Medulla oblongata (tissue), 1 donor: ENCODE measurements at regions not wholly inside any gene's neighbourhood (a gene's known extent, or its start where the extent isn't known, plus 50 kb on each side); places are given as distances from the start of the nearest gene placed in this dataset.
"Not testable (repeated sequence)": the region's sequence is repeated elsewhere in the genome, so short reads cannot be mapped to it uniquely, and the experiment has no call there.

Source experiments
- DNase-seq: peaks from one replicate; pipeline ENCODE4 v3.0.0-alpha.2; 2015; ENCODE audit errors: extremely low spot score

DNA sequence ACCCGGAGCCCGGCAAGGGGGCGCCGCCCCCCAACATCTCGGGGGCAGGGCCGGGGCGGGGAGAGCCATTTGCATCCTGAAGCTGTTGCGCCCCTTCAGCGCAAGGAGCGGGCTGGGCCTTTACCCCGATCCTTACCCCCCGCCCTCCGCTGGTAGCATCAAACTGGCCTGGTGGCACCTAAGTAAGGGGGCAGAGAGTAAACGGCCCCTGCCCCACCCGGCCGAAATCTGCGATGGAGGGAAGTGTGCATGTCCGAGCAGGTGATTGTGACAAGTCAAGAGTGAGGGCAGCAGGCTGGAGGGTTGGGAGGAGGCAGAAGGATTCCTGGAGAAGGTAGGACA lies 101.2 kb downstream of the ESM1 start:
- no peak for DNase-seq

DNA sequence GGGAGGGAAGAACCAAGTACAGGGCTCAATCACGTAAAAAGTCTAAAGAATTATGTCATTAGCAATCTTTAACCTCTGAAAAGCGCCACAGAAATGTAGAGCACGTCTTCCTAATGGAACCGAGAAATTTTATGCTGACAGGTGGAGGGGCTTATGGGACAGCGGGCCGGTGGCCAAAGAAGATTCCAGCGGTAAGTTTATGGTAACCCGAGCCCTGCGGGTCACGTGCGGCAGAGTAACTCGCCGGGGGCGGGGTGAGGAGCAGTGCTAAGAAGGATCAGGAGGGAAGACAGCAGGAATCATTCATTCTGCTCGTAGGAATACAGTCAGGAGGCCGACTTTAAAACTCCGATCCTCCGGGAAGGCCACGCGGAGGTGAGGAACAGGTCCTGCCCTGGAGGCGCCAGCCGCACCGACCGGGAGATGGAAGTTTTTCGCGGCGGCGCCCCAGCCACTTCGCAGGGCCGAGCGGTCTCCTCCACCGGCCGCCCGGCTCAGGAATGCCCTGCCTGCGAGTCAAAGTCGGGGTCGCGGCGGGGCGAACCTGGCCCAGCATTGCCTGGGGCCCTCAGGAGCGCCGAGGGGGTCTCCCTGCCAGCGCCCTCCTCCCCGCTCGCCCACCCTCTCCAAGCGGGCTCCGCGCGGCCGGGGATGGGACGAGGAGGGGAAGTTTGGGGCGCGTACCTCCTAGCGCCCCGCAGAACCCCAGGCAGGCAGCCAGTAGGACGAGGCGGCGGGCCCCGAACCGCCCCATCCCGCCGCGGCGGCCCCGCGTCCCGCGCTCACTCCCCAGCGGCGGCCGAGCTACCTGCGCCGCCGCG lies 101.8 kb downstream of the ESM1 start:
- peak; percentile 39 for DNase-seq

DNA sequence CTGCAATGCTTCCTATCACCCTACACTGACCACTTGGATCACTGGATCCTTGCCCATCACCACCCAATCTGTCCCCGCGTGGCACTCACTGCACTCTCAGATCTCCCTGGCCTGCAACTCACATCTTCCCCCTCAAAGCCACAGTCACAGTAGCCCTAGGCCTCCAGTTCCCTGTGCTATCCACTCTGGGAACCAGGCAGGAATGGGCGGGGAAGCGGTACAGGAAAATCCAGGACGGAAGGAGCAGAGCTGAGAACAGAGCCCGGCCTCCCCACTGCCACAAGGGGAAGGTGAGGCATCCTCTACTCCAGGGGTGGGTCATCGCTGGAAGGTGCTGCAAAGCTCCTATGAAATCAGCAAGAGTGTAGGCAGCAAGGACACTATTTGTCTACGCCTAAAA lies 102.6 kb downstream of the ESM1 start:
- DNase-seq, result no peak

DNA sequence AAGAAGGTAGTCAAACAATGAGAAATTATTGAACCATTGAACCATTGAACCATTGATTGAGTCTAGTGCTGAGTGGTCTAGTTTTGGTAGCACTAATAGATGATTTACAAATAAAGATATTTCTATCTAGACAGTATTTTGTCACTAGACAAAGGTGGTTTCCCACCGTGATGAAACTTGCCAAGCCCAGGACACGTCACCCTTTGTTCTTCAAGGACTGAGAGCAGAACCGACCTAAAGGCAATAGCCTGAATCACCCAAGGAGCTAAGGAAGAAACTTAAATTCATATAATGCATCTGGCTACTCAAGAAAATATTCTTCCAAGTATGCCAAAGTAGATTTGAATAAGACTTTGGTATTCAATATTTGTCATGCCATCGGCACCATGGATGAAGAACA lies 103.3 kb downstream of the ESM1 start:
- DNase-seq, result no peak

DNA sequence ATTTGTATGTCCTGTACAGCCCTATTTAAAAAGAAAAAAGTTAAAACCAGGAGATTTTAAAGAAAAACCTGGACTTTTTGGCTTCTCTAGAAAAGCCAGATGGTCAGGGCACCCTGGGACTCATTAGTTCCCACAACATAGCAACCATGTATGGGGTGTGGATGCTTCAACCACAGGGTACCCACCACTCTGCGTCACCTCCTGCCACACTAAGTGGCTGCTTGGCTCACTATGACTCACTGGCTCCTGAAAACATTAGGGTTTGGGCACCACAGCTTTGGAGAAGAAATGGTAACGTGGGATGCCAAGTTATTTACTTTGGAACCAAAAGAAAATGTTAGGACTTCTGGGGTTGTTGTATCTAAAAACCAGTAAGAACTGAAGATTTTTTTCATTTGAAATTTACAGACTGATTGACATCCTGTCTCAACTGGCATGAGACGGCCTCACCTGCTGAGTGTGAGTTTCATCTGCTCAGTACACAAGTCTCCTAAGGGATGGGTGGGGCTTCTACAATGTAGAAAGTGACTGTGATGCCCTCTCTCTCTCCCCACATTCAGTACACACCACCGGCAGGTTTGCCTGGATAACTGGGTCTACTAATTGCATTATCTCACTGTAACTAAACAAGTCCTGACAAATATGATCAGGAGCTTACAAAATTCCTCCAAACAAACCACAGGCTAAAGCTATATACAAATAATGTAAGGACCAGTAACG lies 103.9 kb downstream of the ESM1 start:
- no peak for DNase-seq

DNA sequence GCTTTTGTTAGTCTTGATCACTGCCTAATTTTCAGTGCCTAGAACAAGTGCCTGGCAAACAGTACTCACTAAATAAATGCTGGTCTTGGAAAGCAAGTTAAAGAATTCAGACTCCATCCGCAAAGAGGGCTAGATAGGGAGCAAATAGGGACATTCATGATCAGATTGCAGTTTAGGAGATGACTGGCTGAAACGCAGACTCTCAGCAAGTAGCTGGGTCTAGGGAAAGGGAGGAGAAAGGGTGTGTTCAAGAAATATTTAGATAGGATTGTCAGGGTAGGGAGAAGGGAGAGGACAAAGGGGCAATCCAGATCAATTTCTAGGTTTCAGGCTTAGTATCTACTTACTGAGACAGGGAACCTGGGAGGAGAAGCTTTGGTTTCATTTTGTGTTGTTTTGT lies 108.4 kb downstream of the ESM1 start:
- no peak for DNase-seq

DNA sequence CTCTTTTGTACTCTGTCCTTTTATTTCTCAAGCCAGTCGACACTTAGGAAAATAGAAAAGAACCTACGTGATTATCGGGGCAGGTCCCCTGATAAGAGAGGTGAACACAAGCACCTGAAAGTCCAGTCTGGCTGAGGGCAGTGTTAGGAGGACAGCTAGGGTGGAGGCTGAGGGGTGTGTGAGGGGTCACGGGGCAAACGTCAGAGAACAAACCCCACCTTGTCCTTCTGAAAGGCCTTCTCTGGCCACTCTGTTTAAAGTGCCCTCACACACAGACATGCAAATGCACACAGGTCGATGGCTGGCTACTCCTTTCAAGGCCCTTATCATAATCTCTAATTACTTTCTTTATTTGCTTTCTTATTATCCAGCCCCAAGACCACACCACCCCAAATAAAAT lies 108.8 kb downstream of the ESM1 start:
- DNase-seq, result no peak

DNA sequence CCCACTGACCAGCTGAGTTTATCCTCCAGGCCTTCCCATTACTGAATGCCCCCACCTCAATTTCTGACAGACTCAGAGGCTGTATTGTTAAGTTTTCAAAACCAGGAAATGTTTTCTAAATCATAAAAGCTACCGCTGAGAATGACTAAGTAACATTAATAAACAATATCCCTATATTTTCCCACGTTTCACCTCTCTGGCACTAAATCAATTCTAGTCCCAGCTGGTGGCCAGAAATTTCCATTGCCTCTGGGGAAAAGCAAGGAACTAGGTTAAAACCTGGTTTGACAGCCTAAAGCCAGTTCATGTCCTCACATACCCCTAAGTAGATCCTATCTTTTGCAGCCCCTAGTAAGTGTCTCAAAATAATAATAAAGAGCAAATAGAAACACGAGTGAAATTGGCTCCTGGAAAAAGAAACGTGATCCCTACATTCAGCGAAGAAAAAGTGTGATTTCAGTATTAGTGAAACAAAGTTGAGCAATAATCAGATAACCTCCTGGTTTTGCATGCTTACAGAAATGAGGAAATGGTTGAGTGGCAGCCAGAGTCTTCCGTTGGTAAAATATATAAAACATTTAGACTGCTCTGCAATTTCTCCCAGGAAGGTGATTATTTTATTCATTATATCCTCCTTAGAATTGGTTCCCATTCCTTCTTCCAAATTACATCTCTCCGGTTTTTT lies 110.9 kb downstream of the ESM1 start:
- no peak for DNase-seq

DNA sequence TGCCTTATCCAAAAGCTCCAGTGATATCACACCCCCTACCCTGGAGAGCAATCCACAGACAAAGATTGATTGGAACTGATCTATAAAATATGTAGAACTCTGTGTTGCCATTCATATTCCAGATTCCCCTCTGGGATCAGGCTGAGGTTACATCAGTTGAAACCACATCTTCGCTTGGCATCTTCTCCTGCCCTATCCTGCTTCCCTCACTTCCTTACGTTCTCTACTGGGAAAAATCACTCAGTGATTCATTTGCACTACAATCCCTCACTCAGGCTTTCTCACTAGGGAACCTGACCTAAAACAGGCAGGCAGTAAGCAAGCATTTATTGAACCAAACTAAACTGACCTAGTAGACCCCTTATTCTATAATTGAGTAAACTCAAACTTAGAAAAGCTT lies 111.7 kb downstream of the ESM1 start:
- no peak for DNase-seq

DNA sequence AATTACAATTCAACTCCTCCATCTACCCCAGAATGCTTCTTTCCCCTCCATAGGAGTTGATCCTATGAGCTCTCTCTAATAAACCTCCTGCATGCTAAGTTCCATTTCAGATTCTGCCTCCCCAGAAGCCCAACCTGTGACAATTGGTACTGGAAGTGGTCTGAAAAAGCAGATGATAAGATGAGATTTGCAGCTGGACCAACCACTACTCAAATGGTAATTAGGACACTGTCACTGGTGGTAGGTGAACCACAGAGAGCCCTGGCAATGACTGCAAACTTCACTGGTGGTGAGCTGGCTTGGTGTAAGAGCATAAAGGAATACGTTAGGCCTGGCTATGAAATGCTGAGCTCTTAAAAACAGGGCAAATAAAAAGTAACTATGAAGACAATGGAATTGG lies 112.6 kb downstream of the ESM1 start:
- no peak for DNase-seq

DNA sequence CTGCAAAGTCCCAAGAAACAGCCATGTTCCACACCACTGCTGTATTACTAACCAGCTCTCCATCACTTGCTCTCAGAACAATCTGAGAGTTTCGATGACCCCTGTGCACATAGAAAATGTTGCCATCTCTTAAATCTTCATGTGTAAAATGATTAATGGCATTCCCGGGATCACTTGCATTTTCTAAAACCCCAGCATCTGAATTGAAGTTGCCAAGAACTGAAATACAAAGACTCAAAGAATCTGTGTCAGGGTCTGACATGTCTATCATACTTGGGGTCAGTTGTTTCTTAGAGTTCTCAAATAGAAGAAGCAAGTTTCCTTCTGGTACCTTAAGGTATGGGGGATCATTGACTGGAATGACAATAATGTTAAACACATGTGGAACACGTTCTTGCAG lies 115.1 kb downstream of the ESM1 start:
- DNase-seq, result no peak

DNA sequence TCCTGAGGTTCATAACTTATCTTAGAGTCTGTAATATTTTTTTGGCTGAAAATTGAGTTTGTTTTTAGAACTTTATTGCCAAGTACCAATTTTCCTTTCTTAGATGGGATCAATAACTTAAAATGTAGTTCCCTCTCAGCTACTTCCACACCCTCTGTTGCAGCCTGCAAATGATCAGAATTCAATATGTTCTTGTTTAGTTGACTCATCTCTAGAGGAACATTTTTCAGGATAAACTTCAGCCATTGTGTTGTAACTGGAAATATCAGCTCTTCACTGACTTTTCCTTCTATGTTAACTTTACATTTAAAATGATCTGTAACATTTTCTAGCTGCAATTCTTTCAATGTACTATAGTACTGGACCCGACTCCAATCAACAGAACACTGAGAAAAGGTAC lies 115.7 kb downstream of the ESM1 start:
- no peak for DNase-seq

DNA sequence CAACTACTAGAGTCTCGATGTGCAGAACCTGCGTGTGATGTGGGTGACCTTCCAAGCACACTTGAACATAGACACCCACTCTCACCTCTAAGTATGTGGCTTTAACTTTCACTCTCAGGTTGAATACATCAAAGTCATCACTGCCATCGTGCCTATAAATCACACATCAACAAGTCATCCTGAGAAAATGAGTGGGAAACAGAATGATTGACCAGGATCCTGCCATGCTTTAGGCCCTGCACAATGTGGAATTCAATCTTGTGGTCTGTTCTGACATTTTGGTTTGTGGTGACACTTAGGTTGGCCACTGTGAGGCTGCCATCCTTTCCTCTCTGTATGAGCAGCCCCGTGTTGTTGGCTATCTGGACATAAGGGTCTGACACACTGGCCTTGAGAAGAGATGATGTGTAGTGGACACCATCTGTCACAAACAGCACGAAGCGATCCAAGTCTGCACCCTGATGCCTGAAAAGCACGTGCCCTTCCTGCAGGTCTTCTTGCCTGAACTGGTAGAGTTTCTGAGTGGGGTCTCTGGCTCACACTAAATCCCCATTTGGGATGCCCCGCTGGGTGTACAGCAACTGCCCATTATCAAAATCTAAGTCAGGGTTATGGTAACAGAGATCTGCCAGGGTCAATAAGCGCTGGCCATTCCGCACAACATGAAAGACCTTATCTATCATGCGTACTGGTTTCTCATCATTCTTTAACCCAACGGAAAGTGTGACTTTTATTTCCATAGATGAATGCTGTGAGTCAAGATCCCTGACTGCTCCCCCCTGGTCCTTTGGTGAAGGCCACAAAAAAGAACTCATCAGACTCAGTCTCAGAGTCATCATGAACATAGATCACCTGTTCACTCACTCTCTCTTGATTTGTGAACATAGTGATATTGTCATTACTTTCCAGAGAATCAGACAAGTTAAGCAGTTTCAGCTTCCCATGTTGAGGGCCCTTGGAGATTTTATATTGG lies 116.6 kb downstream of the ESM1 start:
- DNase-seq, result no peak

DNA sequence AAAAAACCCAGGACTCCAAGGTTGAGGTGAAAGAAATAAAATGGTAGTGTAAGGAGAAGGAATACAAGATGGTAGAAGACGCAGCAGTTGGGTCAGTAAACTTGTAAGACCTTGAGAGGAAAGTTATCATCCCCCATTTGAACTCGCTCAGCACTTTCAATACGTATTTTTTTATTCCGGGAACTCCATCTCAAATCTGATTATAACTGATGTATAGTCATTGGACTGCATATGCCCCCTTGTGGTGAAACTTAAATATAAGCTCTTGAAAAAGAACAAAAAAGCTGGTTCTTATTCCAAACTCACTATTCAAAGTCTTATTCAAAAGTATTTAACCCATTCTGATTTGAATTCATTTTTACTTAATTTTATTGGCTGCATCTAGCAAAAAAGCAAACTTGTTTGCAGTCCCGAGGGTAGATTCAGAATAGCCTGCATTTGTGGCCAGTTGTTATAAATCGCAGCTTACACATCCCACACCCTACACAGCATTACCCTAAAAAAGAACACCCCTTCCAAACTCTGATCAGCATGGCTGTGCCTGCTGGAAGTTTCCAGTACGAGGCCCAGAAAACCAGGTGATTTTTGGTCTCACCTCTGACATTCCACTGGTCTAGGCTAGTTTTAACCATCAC lies 118.0 kb downstream of the ESM1 start:
- DNase-seq, result peak; percentile 82

DNA sequence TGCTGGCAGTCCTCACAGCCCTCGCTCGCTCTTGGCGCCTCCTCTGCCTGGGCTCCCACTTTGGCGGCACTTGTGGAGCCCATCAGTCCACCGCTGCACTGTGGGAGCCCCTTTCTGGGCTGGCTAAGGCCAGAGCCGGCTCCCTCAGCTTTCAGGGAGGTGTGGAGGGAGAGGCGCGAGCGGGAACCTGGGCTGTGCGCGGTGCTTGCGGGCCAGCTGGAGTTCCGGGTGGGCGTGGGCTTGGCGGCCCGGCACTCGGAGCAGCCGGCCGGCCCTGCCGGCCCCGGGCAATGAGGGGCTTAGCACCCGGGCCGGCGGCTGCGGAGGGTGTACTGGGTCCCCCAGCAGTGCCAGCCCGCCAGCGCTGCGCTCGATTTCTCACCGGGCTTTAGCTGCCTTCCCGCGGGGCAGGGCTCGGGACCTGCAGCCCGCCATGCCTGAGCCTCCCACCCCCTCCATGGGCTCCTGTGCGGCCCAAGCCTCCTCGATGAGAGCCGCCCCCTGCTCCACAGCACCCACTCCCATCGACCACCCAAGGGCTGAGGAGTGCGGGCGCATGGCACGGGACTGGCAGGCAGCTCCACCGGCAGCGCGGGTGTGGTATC lies 120.4 kb downstream of the ESM1 start:
- DNase-seq, result not testable (repeated sequence)

DNA sequence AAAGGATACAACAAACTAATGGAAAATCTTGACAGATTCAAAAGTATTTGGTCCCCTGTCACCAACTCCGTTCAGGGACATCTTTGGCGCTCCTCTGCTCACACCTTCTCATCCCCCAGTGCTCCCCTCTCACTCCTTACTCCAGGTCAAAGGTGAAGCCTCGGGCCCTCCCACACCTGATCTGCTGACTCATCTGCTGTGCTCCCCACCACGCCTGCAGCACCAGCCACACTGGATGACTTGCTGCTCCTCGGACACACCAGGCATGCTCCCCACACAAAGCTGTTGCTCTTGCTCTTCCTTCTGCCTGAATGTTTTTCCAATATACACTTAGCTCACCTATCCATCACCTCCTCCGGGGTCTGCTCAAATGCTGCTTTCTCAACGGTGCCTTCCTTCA lies 123.4 kb downstream of the ESM1 start:
- DNase-seq, result no peak

DNA sequence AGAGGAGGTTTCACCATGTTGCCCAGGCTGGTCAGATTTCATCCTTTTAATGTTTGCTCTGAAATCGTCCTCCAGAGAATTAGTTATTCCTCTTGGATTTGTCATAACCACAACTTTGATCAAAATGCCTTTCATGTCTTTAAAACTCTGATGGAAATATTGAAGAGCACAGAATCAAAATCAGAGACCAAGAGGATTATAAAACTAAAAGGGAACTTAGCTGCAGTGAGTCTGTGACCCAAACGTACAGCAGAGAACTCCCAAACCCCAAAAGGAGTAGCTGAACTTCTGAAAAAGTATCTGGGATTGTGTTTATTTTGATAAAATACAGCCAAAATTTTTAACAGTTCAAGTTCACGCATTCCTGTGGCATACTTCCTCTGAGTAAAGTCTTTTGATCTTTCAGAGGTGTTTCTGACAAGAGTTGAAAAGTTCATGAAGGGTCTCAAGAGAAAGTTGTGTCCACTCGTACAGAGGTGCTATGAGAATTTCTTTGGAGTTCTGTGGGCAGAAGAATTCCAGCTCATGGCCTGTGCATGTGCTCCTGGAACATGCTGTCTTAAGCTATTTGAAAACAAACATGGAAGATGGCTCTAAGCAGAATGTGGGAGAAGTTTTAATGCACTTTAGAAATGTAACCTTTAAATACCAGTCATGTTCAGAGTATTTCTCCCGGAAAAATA lies 124.0 kb downstream of the ESM1 start:
- DNase-seq, result no peak

DNA sequence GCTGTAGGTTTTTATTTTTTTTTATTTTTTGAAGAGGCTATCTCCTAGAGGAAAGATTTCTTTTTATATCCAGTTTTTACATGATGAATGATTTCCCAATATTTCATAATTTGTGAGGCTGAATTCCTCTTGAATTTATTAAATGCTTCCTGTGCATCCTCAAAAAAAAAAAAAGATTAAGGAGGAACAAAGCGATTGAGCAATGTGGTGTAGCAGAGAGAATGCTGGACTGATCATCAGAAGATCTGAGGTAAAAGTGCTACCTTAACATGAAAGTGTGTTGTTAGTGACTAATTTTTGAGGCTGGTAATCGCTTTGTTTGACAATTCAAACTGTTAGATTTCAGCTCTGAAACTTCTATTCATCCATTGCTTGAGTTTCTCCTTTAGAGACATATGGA lies 125.1 kb downstream of the ESM1 start:
- no peak for DNase-seq

DNA sequence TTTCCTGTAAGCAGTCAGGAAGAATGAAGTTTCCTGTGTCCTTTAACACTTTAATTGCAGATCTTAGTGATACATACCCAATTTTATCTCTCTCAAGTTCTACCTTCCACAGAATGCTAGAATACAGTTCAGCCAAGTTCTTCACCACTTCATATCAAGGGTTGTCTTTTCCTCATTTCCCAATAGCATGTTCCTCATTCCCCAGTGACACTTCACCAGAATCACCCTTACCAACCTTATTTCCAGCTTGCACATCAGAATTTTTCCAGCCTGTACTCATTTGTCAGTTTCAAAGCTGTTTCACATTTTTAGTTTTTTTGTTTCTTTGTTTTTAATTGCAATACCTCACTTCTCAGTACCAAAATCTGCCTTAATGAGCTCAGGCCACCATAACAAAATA lies 126.1 kb downstream of the ESM1 start:
- DNase-seq, result no peak

DNA sequence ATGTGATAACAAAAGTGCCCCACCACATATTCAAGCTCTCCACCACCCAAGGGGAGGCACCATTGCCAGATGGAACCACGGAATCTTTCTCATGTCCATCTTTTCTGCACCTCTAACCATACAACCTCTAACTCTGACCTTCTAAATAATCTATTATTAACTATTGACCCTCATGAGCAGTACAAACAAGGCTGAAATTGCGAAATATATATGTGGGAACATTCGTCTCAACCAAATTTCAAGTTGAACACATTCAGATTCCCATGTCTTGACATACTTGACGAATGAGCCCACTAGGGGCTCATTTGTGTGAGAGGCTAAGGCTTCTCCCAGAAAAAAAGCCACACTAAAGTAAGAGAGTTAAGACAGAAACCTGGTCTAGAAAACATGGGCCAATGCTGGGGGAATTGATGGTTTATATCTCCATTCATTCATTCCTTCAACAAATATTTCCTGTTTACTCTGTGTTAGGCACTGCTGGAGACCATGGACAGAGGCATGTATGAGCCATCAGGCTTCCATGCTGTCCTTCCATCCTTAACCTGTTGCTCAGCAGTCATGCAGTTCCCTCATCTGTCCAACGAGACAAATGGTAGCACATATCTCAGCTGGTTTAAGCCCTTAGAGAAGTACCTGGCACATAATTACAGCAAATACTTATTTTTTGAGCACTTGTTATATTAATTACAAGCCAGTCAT lies 130.4 kb downstream of the ESM1 start:
- DNase-seq, result no peak
